Activated B cell treated with CpG ODN at 0.5 μM for 24 hours (primary cell): ENCODE measurements at regions not wholly inside any gene's neighbourhood (a gene's known extent, or its start where the extent isn't known, plus 50 kb on each side); places are given as distances from the start of the nearest gene placed in this dataset.

ENCODE experiments used
- ATAC-seq: fragments of 200-7000 bp; cut with Tn5 transposase; one replicate; pipeline ENCODE4 v1.10.0; 2021; ENCODE audit warnings: low read depth, mild to moderate bottlenecking, moderate library complexity
- CTCF ChIA-PET: fragments of 350-600 bp; sonication (Branson Sonifier 250); formaldehyde crosslinking; loops from one replicate; lab custom pipeline; 2021; ENCODE audit warnings: antibody characterized with exemption; lab: Charles Lee
- POLR2A ChIA-PET: fragments of 350-600 bp; sonication (Branson Sonifier 250); formaldehyde crosslinking; loops from one replicate; lab custom pipeline; 2021; ENCODE audit warnings: antibody characterized with exemption; lab: Charles Lee
- DNase-seq: peaks from one replicate; pipeline ENCODE4 v3.0.0; 2022
- H3K27ac Mint-ChIP-seq: one replicate; pipeline ENCODE4 v1.8.0; 2020; ENCODE audit warnings: mixed read lengths
- H3K27me3 Mint-ChIP-seq: one replicate; pipeline ENCODE4 v1.8.0; 2021; ENCODE audit warnings: mixed read lengths
- H3K36me3 Mint-ChIP-seq: one replicate; pipeline ENCODE4 v1.8.0; 2021; ENCODE audit warnings: low read depth, mixed read lengths
- H3K4me1 Mint-ChIP-seq: one replicate; pipeline ENCODE4 v1.8.0; 2021; ENCODE audit warnings: mixed read lengths
- H3K4me3 Mint-ChIP-seq: one replicate; pipeline ENCODE4 v1.8.0; 2020; ENCODE audit warnings: mild to moderate bottlenecking, mixed read lengths
- H3K9me3 Mint-ChIP-seq: one replicate; pipeline ENCODE4 v1.8.0; 2020; ENCODE audit warnings: mixed read lengths
- intact Hi-C: fragments of 100-400 bp; cut with micrococcal nuclease; formaldehyde crosslinking; loops from one replicate; pipeline ENCODE4 v1.15.1; 2024
- TF ChIP-seq, protein P1 (sequence below): fragments of 200-600 bp; IDR thresholded peaks from one replicate; pipeline ENCODE4 v1.8.0; 2022; ENCODE audit warnings: antibody characterized with exemption, mild to moderate bottlenecking

DNA sequence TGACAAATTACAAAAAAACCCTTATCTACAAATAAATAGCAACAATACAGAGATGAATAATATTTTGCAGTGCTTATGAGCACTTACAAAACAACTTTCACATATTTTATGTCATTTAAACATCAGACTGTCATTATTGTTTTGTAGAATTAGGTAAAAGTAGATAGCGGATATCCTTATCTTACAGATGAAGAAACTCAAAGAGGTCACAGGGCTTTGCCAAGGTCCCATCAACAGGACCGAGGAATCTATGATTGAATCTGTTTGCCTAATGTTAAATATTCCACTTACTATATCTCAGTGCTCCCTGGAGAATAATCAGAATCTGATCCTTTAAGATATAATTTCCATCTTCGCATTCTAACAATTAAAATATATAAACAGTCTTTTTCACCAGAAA lies 119.0 kb downstream of the GASK1B start:
- DNase-seq (no peak), ATAC-seq (no peak)
- H3K27me3 Mint-ChIP-seq = no peaks in the 10 kb centered on the region
- H3K27ac Mint-ChIP-seq = no peak overlapping the region
- H3K9me3 Mint-ChIP-seq = no peaks in the 10 kb centered on the region
- intact Hi-C loops = no loop called here
- ChIA-PET POLR2A (no interaction called here), CTCF (no interaction called here)
- no peaks in the 10 kb centered on the region for H3K4me1 Mint-ChIP-seq
- TF ChIP-seq, protein P1, sequence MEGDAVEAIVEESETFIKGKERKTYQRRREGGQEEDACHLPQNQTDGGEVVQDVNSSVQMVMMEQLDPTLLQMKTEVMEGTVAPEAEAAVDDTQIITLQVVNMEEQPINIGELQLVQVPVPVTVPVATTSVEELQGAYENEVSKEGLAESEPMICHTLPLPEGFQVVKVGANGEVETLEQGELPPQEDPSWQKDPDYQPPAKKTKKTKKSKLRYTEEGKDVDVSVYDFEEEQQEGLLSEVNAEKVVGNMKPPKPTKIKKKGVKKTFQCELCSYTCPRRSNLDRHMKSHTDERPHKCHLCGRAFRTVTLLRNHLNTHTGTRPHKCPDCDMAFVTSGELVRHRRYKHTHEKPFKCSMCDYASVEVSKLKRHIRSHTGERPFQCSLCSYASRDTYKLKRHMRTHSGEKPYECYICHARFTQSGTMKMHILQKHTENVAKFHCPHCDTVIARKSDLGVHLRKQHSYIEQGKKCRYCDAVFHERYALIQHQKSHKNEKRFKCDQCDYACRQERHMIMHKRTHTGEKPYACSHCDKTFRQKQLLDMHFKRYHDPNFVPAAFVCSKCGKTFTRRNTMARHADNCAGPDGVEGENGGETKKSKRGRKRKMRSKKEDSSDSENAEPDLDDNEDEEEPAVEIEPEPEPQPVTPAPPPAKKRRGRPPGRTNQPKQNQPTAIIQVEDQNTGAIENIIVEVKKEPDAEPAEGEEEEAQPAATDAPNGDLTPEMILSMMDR = no peak
- H3K4me3 Mint-ChIP-seq = no peak overlapping the region
- H3K36me3 Mint-ChIP-seq = no peaks in the 10 kb centered on the region

DNA sequence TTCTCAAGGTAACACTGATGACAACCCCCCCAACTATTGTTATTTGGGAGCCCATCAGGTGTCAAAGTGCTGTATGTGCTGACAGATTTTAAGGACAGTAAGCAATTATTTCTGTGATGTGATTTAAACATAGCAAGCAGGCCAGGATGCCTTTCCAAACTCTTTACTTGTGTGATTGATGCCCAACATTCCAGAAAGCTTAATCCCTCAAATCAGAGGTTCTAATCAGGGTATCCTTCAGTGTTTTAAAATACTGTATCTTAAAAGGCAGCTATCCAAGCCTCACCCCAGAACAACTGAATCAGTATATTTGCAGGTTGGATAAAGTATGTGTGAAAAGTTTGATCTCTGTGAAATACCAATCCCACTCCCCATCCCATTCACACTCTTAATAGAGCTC lies 119.7 kb downstream of the GASK1B start:
- POLR2A ChIA-PET = no interaction called here
- CTCF ChIA-PET = no interaction called here
- Mint-ChIP-seq H3K36me3 (no peaks in the 10 kb centered on the region), H3K4me3 (no peak overlapping the region), H3K27me3 (no peaks in the 10 kb centered on the region), H3K4me1 (no peaks in the 10 kb centered on the region), H3K27ac (no peak overlapping the region), H3K9me3 (no peaks in the 10 kb centered on the region)
- TF ChIP-seq, protein P1 = no peak
- ATAC-seq = no peak
- intact Hi-C loops = no loop called here
- DNase-seq = no peak

DNA sequence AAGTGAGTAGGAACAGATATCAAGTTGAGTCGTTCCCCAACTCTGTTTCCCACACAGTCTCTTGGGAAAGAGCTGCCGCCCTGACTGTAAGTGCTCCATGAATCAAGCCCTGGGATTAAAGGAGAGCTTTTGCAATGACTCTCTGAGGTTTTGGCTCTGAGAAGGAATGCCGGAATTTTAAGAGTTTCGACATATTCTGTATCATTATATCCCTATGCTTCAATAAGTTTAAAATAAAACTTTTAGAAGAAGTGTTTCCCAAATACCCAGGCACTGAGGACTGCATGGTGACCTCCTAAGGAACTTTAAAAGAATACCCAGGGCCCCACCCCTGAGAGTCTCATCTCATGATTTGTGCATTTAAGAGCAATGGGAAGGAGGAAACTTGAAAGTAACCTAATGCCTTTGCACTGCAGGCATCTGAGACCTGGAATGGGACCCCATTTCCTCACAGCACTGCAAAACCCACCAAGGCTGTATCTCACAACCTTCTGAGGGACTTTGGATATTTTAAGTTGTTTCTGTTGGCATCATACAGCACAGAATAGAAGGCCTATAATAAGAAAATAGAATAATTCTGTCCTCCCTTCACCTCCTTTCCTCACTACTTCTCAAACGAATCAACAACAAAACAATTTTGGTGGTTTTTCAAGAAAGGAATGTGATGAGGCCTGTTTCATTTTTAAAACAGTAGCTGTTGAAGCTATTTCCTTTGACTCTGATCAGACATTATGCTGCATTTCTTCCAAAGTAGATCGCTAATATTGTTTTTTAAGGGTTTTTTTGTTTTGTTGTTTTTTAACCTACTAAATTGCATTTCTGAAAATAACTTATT lies 121.2 kb downstream of the GASK1B start:
- ATAC-seq (no peak), DNase-seq (no peak)
- intact Hi-C loops = no loop called here
- Mint-ChIP-seq H3K4me1 (no peaks in the 10 kb centered on the region), H3K27me3 (no peaks in the 10 kb centered on the region), H3K9me3 (no peaks in the 10 kb centered on the region), H3K36me3 (no peaks in the 10 kb centered on the region), H3K4me3 (no peak overlapping the region), H3K27ac (no peak overlapping the region)
- POLR2A ChIA-PET = no interaction called here
- CTCF ChIA-PET = no interaction called here
- TF ChIP-seq, protein P1 = no peak

DNA sequence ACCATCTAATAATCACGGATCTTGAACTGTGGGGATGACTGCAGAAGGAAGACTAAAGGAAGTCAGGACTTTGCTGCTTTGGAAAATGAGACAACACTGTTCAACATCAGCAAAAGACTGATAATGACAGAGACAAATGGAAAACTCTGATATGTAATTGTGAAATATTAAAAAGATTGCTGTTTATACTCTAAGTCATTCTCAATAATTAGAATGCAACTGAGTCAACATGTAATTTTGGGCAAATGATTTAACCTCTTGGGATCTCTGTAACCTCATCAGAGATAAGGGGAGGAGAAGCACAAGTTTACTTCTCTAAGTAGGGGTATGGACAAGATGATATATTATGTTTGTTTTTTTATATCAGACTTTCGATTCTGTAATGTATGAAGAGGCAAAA lies 121.9 kb downstream of the GASK1B start:
- Mint-ChIP-seq H3K4me3 (no peak overlapping the region), H3K4me1 (no peaks in the 10 kb centered on the region), H3K27me3 (no peaks in the 10 kb centered on the region), H3K9me3 (peaks cover 2% of the 10 kb centered on the region), H3K36me3 (no peaks in the 10 kb centered on the region), H3K27ac (no peak overlapping the region)
- ATAC-seq (no peak), DNase-seq (no peak)
- POLR2A ChIA-PET = no interaction called here
- CTCF ChIA-PET = no interaction called here
- TF ChIP-seq, protein P1 = no peak
- intact Hi-C loops = no loop called here

DNA sequence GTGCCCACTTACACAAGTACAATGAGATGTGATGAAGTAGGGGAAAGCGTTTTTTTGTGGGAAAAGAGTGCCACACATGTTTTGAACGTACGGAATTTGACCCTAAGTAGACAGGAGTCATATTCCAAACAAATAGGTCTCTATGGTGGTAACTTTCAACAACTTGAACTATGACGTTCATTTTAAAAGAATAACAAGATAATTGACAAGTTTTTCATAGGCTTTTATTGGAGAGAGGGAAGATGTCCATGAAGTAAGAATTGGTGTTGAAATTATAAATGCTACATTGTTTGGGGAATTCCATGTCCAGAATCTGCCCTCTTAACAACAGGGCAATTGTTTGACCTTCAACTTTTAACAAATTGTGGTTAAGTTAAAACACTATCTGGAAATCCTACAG lies 126.5 kb downstream of the GASK1B start:
- TF ChIP-seq, protein P1 = no peak
- intact Hi-C loops = no loop called here
- ChIA-PET CTCF (no interaction called here), POLR2A (no interaction called here)
- Mint-ChIP-seq H3K9me3 (peaks cover 2% of the 10 kb centered on the region), H3K27me3 (no peaks in the 10 kb centered on the region), H3K27ac (no peak overlapping the region), H3K36me3 (no peaks in the 10 kb centered on the region), H3K4me3 (no peak overlapping the region), H3K4me1 (no peaks in the 10 kb centered on the region)
- ATAC-seq (no peak), DNase-seq (no peak)
